ENCODE measurements at regions not wholly inside any gene's neighbourhood (a gene's known extent, or its start where the extent isn't known, plus 50 kb on each side); places are given as distances from the start of the nearest gene placed in this dataset.

- H3K27ac ChIP-seq (ENCODE audit: low read depth, low read length) = no peak overlapping the region
- H3K27me3 ChIP-seq (ENCODE audit: low read length) = no peaks in the 10 kb centered on the region
- H3K9me2 ChIP-seq (replicated peaks; ENCODE audit: insufficient read depth, low read length) = no peaks in the 10 kb centered on the region
- no peaks in the 10 kb centered on the region for H4K20me1 ChIP-seq (ENCODE audit: low read depth, low read length)
- H3K4me3 ChIP-seq (ENCODE audit: insufficient read depth, low read length, poor library complexity, severe bottlenecking) = no peak overlapping the region
- no peaks in the 10 kb centered on the region for H3K79me2 ChIP-seq (ENCODE audit: insufficient read depth, low read length)
- no peaks in the 10 kb centered on the region for H3F3A ChIP-seq (ENCODE audit: insufficient read depth)
- TF ChIP-seq EZH2phosphoT487 (conservative IDR thresholded peaks at IDR 0.05; ENCODE audit: low read length) = no peak
- TF ChIP-seq CTCF (IDR thresholded peaks at IDR 0.05; ENCODE audit: insufficient read depth, low read length, poor library complexity, severe bottlenecking) = no peak
- H3K9me3 ChIP-seq (ENCODE audit: insufficient read depth, low read length) = no peaks in the 10 kb centered on the region
- no peak overlapping the region for H3K9ac ChIP-seq (ENCODE audit: low read length)
- H2AFZ ChIP-seq (ENCODE audit: low read depth, low read length, severe bottlenecking) = no peak overlapping the region
- H3K4me2 ChIP-seq (ENCODE audit: low read depth, low read length, poor library complexity, severe bottlenecking) = no peak overlapping the region
- H3K36me3 ChIP-seq (ENCODE audit: low read length) = no peaks in the 10 kb centered on the region
These were observed 160.4 kb downstream of the ASB1 start for GRCh38 chr2:238586931-238587775.

- no peaks in the 10 kb centered on the region for H3K36me3 ChIP-seq (ENCODE audit: low read length)
- H3K79me2 ChIP-seq (ENCODE audit: insufficient read depth, low read length) = no peaks in the 10 kb centered on the region
- H3K4me2 ChIP-seq (ENCODE audit: low read depth, low read length, poor library complexity, severe bottlenecking) = no peak overlapping the region
- no peaks in the 10 kb centered on the region for H3K27me3 ChIP-seq (ENCODE audit: low read length)
- H3K9me2 ChIP-seq (replicated peaks; ENCODE audit: insufficient read depth, low read length) = no peaks in the 10 kb centered on the region
- H3K9ac ChIP-seq (ENCODE audit: low read length) = no peak overlapping the region
- TF ChIP-seq EZH2phosphoT487 (conservative IDR thresholded peaks at IDR 0.05; ENCODE audit: low read length) (no peak), CTCF (IDR thresholded peaks at IDR 0.05; ENCODE audit: insufficient read depth, low read length, poor library complexity, severe bottlenecking) (no peak)
- no peak overlapping the region for H2AFZ ChIP-seq (ENCODE audit: low read depth, low read length, severe bottlenecking)
- no peaks in the 10 kb centered on the region for H3F3A ChIP-seq (ENCODE audit: insufficient read depth)
- no peak overlapping the region for H3K4me3 ChIP-seq (ENCODE audit: insufficient read depth, low read length, poor library complexity, severe bottlenecking)
- no peaks in the 10 kb centered on the region for H3K9me3 ChIP-seq (ENCODE audit: insufficient read depth, low read length)
- H3K27ac ChIP-seq (ENCODE audit: low read depth, low read length) = no peak overlapping the region
- no peaks in the 10 kb centered on the region for H4K20me1 ChIP-seq (ENCODE audit: low read depth, low read length)
These were observed 161.3 kb downstream of the ASB1 start for GRCh38 chr2:238587776-238588660.

- Histone ChIP-seq H3K79me2 (ENCODE audit: insufficient read depth, low read length) (no peaks in the 10 kb centered on the region), H2AFZ (ENCODE audit: low read depth, low read length, severe bottlenecking) (no peak overlapping the region), H3K4me2 (ENCODE audit: low read depth, low read length, poor library complexity, severe bottlenecking) (no peak overlapping the region), H3K4me3 (ENCODE audit: insufficient read depth, low read length, poor library complexity, severe bottlenecking) (no peak overlapping the region), H3K27ac (ENCODE audit: low read depth, low read length) (no peak overlapping the region), H3F3A (ENCODE audit: insufficient read depth) (no peaks in the 10 kb centered on the region), H4K20me1 (ENCODE audit: low read depth, low read length) (no peaks in the 10 kb centered on the region), H3K9me2 (replicated peaks; ENCODE audit: insufficient read depth, low read length) (no peaks in the 10 kb centered on the region), H3K9me3 (ENCODE audit: insufficient read depth, low read length) (no peaks in the 10 kb centered on the region), H3K36me3 (ENCODE audit: low read length) (no peaks in the 10 kb centered on the region), H3K9ac (ENCODE audit: low read length) (no peak overlapping the region), H3K27me3 (ENCODE audit: low read length) (no peaks in the 10 kb centered on the region)
- no peak for TF ChIP-seq CTCF (IDR thresholded peaks at IDR 0.05; ENCODE audit: insufficient read depth, low read length, poor library complexity, severe bottlenecking)
- TF ChIP-seq EZH2phosphoT487 (conservative IDR thresholded peaks at IDR 0.05; ENCODE audit: low read length) = no peak
These were observed 163.1 kb downstream of the ASB1 start for GRCh38 chr2:238589591-238590460.
